ENCODE measurements at regions not wholly inside any gene's neighbourhood (a gene's known extent, or its start where the extent isn't known, plus 50 kb on each side); places are given as distances from the start of the nearest gene placed in this dataset.

DNA sequence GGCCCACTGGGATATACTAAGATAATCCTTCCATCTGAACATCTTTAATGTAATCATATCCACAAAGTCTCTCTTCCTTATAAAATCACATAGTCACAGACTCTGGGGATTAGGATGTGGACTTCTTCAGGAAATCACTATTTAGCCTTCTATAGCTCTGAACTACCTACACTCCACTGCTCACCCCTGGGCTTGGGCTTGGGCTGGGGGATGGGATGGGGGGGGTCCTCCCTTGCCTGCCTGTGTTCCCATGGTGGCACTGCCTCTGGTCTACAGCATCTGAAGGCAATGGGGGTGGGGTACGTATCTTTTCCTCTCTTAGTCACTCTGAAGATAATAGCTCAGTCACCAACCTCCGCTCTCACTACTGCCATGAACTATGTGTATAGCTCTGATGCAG is 67.8 kb upstream of the SERTM1 start:
- no peak overlapping the region for H3K4me3 ChIP-seq
- H3K4me1 ChIP-seq = no peaks in the 10 kb centered on the region
- H3K9me3 ChIP-seq = no peaks in the 10 kb centered on the region
- intact Hi-C loops (cut with DNase I; ENCODE audit: low total_unique reads) = no loop called here
- DNase-seq = no peak
- TF ChIP-seq, protein P1, sequence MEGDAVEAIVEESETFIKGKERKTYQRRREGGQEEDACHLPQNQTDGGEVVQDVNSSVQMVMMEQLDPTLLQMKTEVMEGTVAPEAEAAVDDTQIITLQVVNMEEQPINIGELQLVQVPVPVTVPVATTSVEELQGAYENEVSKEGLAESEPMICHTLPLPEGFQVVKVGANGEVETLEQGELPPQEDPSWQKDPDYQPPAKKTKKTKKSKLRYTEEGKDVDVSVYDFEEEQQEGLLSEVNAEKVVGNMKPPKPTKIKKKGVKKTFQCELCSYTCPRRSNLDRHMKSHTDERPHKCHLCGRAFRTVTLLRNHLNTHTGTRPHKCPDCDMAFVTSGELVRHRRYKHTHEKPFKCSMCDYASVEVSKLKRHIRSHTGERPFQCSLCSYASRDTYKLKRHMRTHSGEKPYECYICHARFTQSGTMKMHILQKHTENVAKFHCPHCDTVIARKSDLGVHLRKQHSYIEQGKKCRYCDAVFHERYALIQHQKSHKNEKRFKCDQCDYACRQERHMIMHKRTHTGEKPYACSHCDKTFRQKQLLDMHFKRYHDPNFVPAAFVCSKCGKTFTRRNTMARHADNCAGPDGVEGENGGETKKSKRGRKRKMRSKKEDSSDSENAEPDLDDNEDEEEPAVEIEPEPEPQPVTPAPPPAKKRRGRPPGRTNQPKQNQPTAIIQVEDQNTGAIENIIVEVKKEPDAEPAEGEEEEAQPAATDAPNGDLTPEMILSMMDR (IDR thresholded peaks at IDR 0.05) = no peak
- no peak overlapping the region for H3K27ac ChIP-seq
- H3K36me3 ChIP-seq = no peaks in the 10 kb centered on the region
- no peaks in the 10 kb centered on the region for H3K27me3 ChIP-seq

DNA sequence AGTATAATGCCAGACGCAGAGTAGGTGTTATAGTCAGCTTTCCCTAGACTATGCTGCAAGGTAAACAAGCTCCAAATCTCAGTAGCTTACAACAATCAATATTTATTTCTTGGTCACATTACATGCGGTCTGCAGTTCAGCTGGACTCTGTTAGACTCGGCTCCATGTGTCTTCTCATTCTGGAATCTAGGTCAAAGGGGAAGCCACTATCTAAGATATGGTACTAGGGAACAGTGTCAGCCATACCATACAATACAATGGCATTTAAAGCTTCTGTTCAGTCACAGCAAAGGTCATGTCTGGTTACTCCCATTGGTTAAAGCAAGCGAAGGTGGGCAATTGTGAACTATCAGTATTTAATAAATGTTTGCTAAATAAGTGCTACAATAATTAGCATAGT is 65.3 kb upstream of the SERTM1 start:
- TF ChIP-seq, protein P1 (IDR thresholded peaks at IDR 0.05) = no peak
- H3K4me1 ChIP-seq = no peaks in the 10 kb centered on the region
- H3K27me3 ChIP-seq = no peaks in the 10 kb centered on the region
- H3K27ac ChIP-seq = no peak overlapping the region
- DNase-seq = no peak
- intact Hi-C loops (cut with DNase I; ENCODE audit: low total_unique reads) = no loop called here
- no peak overlapping the region for H3K4me3 ChIP-seq
- no peaks in the 10 kb centered on the region for H3K36me3 ChIP-seq
- H3K9me3 ChIP-seq = no peaks in the 10 kb centered on the region

DNA sequence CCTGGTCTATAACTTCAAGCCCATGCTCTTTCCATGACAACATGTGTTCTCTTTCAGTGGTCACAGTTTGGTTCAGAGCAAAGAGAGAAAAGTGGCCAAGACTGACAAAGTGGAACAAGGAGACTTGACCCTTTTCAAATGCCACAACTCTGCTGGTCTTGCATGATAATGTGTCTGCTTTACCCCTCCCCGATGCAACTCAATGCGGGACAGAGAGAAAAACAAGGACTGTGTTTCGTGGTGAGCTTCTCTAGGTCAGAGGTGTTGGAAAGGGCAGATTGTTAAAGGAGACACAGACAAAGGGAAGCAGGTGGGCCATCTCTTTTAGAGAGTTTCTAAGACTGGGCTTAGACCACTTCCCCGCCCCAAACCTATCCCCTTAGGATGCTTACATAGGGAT is 61.6 kb upstream of the SERTM1 start:
- no peak for DNase-seq
- intact Hi-C loops (cut with DNase I; ENCODE audit: low total_unique reads) = no loop called here
- Histone ChIP-seq H3K27ac (no peak overlapping the region), H3K4me3 (no peak overlapping the region), H3K27me3 (no peaks in the 10 kb centered on the region), H3K36me3 (no peaks in the 10 kb centered on the region), H3K4me1 (no peaks in the 10 kb centered on the region), H3K9me3 (no peaks in the 10 kb centered on the region)
- TF ChIP-seq, protein P1 (IDR thresholded peaks at IDR 0.05) = no peak

DNA sequence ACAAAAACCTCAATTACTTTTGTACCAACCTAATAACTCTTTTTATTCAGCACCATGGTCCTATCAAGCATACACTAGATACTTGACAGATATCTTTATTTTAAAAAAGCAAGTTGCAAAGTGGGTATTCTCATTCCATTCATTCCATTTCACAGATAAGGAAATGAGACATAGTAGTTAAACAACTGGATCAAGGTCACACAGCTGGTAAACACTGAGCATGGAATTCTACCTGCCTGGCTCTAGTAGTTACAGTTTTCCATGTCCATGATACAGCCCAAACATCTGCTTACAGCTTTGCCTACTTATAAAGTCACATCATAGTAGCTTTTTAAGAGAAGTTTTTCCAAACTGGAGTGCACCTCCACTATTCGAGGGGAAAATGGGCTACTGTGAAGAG is 57.1 kb upstream of the SERTM1 start:
- no peak overlapping the region for H3K27ac ChIP-seq
- no peaks in the 10 kb centered on the region for H3K27me3 ChIP-seq
- no peak for DNase-seq
- no peak overlapping the region for H3K4me3 ChIP-seq
- no peaks in the 10 kb centered on the region for H3K36me3 ChIP-seq
- no peaks in the 10 kb centered on the region for H3K9me3 ChIP-seq
- no peaks in the 10 kb centered on the region for H3K4me1 ChIP-seq
- TF ChIP-seq, protein P1 (IDR thresholded peaks at IDR 0.05) = no peak
- intact Hi-C loops (cut with DNase I; ENCODE audit: low total_unique reads) = no loop called here

DNA sequence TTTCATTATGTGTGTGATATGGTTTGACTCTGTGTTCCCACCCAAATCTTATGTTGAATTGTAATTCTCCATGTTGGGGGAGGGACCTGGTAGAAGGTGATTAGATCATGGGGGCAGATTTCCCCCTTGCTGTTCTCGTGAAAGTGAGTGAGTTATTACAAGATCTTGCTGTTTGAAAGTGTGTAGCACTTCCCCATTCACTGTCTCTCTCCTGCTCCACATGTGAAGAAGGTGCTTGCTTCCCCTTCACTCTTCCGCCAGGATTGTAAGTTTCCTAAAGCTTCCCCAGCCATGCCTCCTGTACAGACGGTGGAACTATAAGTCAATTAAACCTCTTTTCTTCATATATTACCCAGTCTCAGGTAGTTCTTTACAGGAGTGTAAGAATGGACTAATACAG is 54.3 kb upstream of the SERTM1 start:
- no peaks in the 10 kb centered on the region for H3K4me1 ChIP-seq
- TF ChIP-seq, protein P1 (IDR thresholded peaks at IDR 0.05) = no peak
- DNase-seq = no peak
- no peaks in the 10 kb centered on the region for H3K9me3 ChIP-seq
- H3K4me3 ChIP-seq = no peak overlapping the region
- H3K27ac ChIP-seq = no peak overlapping the region
- no peaks in the 10 kb centered on the region for H3K36me3 ChIP-seq
- intact Hi-C loops (cut with DNase I; ENCODE audit: low total_unique reads) = no loop called here
- H3K27me3 ChIP-seq = no peaks in the 10 kb centered on the region

All from tibial artery (tissue), 4 donors.